HL-60 (cell line): ENCODE measurements at regions not wholly inside any gene's neighbourhood (a gene's known extent, or its start where the extent isn't known, plus 50 kb on each side); places are given as distances from the start of the nearest gene placed in this dataset.

Experiments
- DNase-seq, 2 experiments: peaks; one replicate each; pipeline ENCODE4 v3.0.0-alpha.2; 2010 to 2020; ENCODE audit warnings: low read depth in 1 of 2, low spot score in 1 of 2
- H3K27ac ChIP-seq: fragments of 250-450 bp; sonication (Bioruptor Pico); replicated peaks from 2 replicates; pipeline ENCODE4 v1.5.1; 2020; ENCODE audit warnings: mild to moderate bottlenecking, moderate library complexity
- H3K27me3 ChIP-seq: fragments of 250-450 bp; sonication (Bioruptor Pico); 2 replicates; pipeline ENCODE4 v1.5.1; 2021; ENCODE audit warnings: mild to moderate bottlenecking, moderate library complexity; ENCODE audit not compliant: insufficient read depth, poor library complexity, severe bottlenecking
- H3K4me3 ChIP-seq: replicated peaks from 2 replicates; pipeline ENCODE4 v1.5.1; 2011; ENCODE audit warnings: mild to moderate bottlenecking, control low read depth, low read length; ENCODE audit not compliant: insufficient read depth
- CTCF ChIP-seq: IDR thresholded peaks from one replicate; pipeline ENCODE4 v1.5.1; 2011; ENCODE audit warnings: low read length, control low read depth, inconsistent platforms; ENCODE audit not compliant: insufficient read depth
- GABPA ChIP-seq: IDR thresholded peaks from 2 replicates; pipeline ENCODE4 v1.6.1; 2012; ENCODE audit warnings: low read depth
- POLR2AphosphoS5 ChIP-seq: IDR thresholded peaks from 2 replicates; pipeline ENCODE4 v1.6.1; 2012; ENCODE audit warnings: low read depth
- SPI1 ChIP-seq: IDR thresholded peaks from 2 replicates; pipeline ENCODE4 v1.6.1; 2012; ENCODE audit warnings: low read depth, mild to moderate bottlenecking, borderline replicate concordance
- TF ChIP-seq, protein P1 (sequence below): IDR thresholded peaks from 2 replicates; pipeline ENCODE4 v1.6.1; 2012; ENCODE audit warnings: low read depth; ENCODE audit not compliant: insufficient replicate concordance

DNA sequence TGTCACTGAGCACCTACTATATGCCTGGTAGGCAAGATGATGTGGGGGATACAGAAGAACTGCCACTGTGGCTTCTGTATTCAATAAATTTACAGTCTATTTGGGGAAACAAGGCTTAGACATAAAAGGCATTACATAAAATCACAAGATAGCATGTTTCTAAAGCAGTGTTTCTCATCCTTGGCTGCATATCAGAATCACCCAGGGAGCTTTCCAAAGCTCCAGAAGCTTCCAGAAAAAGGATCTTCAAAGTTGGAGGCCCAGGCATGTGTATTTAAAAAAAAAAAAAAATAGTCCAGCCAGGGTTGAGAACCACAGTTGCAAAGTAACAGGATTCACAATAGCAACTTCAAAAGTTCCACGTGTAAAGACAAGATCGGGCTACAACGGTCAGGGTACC is 112.4 kb upstream of the SPACA1 start:
- Histone ChIP-seq H3K4me3 (no peak overlapping the region), H3K27ac (no peak overlapping the region), H3K27me3 (peaks cover 4% of the 10 kb centered on the region)
- DNase-seq, result no peak
- no peak for TF ChIP-seq CTCF
- TF ChIP-seq POLR2AphosphoS5, result no peak
- TF ChIP-seq, protein P1, sequence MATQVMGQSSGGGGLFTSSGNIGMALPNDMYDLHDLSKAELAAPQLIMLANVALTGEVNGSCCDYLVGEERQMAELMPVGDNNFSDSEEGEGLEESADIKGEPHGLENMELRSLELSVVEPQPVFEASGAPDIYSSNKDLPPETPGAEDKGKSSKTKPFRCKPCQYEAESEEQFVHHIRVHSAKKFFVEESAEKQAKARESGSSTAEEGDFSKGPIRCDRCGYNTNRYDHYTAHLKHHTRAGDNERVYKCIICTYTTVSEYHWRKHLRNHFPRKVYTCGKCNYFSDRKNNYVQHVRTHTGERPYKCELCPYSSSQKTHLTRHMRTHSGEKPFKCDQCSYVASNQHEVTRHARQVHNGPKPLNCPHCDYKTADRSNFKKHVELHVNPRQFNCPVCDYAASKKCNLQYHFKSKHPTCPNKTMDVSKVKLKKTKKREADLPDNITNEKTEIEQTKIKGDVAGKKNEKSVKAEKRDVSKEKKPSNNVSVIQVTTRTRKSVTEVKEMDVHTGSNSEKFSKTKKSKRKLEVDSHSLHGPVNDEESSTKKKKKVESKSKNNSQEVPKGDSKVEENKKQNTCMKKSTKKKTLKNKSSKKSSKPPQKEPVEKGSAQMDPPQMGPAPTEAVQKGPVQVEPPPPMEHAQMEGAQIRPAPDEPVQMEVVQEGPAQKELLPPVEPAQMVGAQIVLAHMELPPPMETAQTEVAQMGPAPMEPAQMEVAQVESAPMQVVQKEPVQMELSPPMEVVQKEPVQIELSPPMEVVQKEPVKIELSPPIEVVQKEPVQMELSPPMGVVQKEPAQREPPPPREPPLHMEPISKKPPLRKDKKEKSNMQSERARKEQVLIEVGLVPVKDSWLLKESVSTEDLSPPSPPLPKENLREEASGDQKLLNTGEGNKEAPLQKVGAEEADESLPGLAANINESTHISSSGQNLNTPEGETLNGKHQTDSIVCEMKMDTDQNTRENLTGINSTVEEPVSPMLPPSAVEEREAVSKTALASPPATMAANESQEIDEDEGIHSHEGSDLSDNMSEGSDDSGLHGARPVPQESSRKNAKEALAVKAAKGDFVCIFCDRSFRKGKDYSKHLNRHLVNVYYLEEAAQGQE, result no peak
- TF ChIP-seq SPI1, result no peak
- no peak for TF ChIP-seq GABPA

- Histone ChIP-seq H3K4me3 (no peak overlapping the region), H3K27me3 (no peaks in the 10 kb centered on the region), H3K27ac (no peak overlapping the region)
- TF ChIP-seq POLR2AphosphoS5 (no peak), CTCF (no peak), SPI1 (no peak), GABPA (no peak)
- TF ChIP-seq, protein P1, result no peak
- no peak for DNase-seq
Observed at GRCh38 chr6:87932361-87932760, 115.3 kb upstream of the SPACA1 start.

DNA sequence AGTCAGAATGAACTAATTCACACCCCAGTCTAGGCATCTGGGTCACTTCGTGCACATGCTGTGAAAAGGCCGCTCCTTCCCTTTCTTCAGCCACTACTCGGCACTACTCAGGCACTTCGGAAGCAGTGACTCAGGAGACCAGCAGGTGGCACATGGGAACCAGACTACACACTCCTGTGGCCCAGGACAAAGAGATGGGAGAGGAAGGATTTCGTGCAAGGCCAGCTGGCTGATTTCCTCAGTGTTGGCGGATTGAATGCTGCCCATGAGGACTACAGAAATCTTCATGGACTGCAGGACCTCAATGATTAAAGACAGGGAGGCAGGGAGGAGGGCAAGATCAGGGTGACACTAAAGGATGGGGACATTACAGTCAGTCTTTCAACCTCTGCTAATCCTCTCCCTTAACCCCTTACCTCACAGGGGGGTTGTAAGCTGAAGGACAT is 117.8 kb upstream of the SPACA1 start:
- no peaks in the 10 kb centered on the region for H3K27me3 ChIP-seq
- no peak overlapping the region for H3K4me3 ChIP-seq
- peak; percentile 59 to 82 for DNase-seq
- TF ChIP-seq POLR2AphosphoS5, result no peak
- TF ChIP-seq CTCF, result peak; percentile 98
- H3K27ac ChIP-seq, result no peak overlapping the region

DNA sequence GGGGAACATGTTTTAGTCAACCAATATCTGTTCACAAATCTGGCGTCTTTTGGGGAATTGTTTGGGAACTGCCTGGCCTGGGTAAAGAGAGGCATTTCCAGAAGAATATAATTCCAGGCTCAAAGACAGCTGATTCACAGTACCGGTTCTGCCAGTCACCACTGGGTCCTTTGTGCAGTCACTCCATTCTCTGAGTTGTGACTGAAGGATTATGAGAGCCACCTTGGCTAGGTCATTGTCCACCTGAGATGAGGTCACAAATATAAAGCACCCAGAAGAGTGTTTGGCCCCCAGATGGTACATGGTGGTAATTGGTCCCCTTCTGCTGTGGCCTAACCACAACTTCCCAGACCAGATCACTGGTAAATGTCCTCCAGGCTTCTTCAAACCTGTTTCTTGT is 121.0 kb upstream of the SPACA1 start:
- Histone ChIP-seq H3K27me3 (no peaks in the 10 kb centered on the region), H3K27ac (no peak overlapping the region), H3K4me3 (no peak overlapping the region)
- no peak for DNase-seq
- TF ChIP-seq GABPA, result no peak
- no peak for TF ChIP-seq SPI1
- TF ChIP-seq, protein P1, result no peak
- TF ChIP-seq POLR2AphosphoS5, result no peak
- no peak for TF ChIP-seq CTCF
